Left colon (tissue), 2 donors: ENCODE measurements at regions not wholly inside any gene's neighbourhood (a gene's known extent, or its start where the extent isn't known, plus 50 kb on each side); places are given as distances from the start of the nearest gene placed in this dataset.

Experiments
- ATAC-seq: fragments of 200-7000 bp; cut with Tn5 transposase; one replicate; pipeline ENCODE4 v1.9.1; 2020; ENCODE audit warnings: mild to moderate bottlenecking, moderate library complexity
- DNase-seq, 2 donors: peaks; one replicate each; pipeline ENCODE4 v3.0.0-alpha.2; 2020
- intact Hi-C, 2 donors: fragments of 100-400 bp; cut with DNase I in 1 of 2; cut with micrococcal nuclease in 1 of 2; formaldehyde crosslinking; loops; one replicate each; pipeline versions ENCODE4 v1.11.2 to v1.14.0; 2022; cut with DNase I, micrococcal nuclease
- donor health status: DM: no; HTN: no; CAD: no.
- donor health status: DM: yes; HTN: yes; CAD: no.

DNA sequence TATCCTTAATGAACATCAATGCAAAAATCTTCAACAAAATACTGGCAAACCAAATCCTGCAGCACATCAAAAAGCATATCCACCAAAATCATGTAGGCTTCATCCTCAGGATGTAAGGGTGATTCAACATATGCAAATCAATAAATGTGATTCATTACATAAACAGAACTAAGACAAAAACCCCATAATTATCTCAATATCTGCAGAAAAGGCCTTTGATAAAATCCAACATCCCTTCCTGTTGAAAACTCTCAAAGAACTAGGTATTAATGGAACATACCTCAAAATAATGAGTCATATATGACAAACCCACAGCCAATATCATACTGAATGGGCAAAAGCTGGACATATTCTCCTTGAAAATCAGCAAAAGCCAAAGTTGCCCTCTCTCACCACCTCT, 54.6 kb upstream of the DEPDC1 start:
- intact Hi-C loops: no loop called here
- ATAC-seq (no peak), DNase-seq (no peak)

DNA sequence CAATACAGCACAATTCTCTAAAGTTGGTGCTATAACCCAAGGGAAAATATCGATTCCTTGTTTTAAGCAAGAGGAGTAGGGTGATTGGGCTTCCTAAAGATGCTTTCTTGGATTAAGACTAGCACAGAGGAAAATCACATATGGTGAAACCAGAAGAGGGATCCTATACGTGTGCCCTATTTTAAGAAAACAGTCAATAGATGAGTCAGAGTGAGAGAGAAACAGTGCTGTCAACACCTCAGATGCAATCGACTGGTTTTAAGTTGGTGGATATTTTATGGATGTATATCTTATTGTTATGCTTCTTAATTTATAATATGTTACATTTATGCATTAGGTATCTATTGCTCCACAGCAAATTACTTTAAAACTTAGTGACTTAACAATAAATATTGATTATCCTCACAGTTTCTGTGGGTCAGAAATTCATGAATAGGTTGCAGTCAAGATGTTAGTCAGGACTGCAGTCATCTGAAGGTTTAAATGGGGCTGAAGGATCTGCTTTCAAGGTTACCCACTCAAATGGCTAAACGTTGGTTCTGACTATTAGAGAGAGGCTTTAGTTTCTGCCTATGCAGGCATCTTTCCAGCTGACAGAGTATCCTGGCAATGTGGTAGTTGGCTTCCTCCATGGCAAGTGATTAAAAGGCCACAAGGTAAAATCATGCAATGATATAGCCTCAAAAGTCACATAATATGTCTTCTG, 61.6 kb upstream of the DEPDC1 start:
- ATAC-seq (no peak), DNase-seq (no peak)
- intact Hi-C loops: no loop called here

DNA sequence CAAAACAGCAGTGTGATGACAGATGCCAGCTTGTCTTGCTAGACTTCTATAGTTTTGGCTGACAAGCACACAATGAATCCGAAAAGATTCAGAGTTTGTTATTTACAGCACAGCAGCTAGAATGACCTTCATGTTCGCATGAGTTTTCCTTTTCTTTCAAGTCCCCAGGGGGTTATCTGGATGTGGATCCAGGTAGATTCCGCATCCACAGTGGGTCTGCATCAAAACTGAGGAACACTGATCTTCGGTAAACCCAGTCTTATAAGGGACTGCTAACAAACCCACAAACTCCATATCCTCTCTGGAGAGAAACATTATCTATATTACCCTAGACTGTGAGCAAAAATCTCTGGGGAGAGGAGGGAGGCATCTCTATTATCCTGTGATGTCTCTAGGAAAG, 69.0 kb upstream of the DEPDC1 start:
- intact Hi-C loops: no loop called here
- DNase-seq (no peak), ATAC-seq (no peak)

DNA sequence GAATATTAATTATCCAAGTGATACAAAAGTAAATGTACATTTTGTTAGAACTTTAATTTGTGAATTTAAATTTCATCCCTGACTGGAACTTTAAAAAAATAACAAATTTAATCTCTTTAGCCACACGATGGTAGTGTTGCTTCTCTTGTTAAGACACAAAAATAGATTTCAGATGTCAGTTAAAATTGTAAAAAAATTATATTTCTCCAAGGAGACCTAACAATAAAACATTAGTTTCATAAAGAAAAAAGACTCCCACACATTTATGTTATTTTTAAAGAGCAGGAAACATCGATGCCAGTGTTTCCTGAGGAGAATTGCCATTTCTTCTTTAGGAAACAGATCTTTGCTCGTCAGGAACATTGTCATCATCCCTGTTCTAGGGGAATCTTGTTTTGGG, 74.0 kb upstream of the DEPDC1 start:
- ATAC-seq: no peak
- DNase-seq: no peak
- intact Hi-C loops: no loop called here

DNA sequence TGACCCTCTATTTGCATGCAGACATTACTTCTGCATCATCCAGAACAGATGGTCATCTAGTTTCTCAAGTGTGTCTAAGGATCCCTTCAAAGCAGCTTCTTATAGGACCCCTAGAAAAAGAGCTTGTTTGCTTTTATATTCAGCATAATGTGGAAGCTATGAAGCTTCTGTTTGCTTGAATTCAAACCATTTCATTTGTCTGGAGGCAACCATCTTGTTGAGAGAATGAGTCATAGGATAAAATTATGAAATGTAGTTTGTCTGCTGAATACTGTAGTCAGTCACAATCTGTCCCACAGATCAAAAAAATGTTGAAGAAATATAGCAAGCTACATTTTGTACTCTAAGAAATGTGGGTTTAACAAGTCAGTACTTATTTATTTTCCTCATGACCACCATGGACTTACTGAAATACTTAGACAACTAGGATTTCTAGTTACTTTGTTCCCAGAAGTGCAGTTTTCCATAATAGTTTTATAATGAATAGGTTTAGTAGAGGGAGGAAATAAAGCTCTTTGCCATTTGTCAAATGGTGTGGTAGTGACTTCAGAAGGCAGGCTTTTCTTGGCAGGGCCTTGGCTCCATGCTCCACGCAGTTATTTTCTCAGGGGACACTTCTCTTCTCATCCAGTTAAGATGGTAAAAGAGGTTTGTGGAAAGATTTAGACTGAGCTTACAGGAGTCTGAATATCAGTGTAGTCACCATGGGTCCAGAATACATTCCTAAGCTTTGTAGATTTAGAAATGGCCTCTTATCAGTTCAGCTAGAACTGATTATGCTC, 74.8 kb upstream of the DEPDC1 start:
- intact Hi-C loops: no loop called here
- no peak for ATAC-seq

DNA sequence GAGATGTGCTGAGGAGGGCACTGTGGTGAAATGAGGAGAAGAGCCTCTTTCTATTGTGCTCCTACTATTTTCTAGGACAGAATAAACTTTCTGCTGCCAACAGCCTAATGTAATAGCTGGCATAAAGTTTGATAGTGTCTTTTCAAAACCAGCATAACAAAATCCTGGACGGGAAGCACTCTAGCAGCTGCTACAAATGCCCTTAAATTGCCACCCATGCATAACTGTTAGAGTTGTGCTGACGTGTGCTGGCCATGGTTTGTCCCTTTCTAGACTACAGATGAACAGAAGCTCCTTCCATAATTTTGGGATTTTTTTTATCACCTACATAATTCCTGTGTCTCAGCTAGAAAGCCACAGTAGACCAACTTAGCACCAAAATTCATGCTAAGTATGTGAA, 88.5 kb upstream of the DEPDC1 start:
- ATAC-seq (no peak), DNase-seq (no peak)
- intact Hi-C loops: no loop called here

More for the DNA sequence above, 74.8 kb upstream of the DEPDC1 start:
- no peak for DNase-seq

DNA sequence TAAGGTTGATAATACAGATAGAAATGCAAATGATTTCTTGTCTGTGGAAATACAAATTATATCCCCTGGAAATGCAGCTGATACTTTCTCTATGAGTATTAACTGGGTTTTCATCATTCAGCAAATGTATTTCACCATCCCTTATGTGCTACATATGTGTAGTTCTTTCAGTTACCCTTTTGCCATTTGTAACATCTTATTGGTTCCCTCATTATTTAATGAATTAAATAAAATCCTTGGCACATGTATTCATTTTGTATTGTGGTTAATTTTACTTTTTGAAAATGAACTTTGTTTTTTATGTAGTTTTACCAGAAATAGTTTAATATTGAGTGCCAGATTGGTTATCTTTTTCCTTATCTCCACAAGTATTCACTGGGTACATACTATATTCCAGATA, 89.9 kb upstream of the DEPDC1 start:
- intact Hi-C loops: no loop called here
- DNase-seq (no peak), ATAC-seq (no peak)

DNA sequence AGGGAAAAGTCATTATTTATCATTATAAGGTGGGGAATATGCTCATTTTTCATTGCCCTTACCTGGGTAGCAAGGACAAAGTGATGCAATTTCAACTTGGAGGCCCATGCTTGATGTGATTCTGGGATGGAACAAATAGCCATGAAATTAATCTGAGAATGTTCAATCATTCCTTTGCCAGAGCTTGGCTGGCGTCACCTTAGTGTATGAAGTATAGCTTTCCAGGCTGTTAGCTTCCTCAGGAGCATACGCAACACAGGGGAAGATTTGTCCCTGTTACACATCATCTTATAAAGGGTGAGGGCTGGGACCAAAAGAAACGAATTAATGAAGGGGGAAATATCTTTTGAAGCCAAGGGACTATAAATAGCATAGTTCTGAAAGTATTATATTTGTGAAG, 91.4 kb upstream of the DEPDC1 start:
- DNase-seq (no peak), ATAC-seq (no peak)
- intact Hi-C loops: no loop called here

DNA sequence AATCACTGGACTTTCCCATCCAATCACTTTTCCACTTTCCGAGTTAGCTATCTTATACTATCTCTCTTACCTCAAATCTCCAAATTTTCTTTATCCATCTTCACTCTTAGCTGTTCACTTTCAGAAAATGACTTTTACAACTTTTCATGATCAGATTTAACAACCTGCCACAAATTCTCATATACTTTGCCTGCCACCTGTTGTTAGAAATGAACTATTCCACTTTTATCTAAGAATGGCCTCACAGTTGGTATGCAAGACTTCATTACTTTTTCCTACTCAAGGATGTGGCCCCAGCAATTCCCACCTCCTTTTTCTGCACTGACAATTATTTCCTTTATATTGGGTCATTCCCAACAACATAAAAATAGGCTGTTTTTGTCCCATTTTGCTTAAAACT, 93.6 kb upstream of the DEPDC1 start:
- ATAC-seq (no peak), DNase-seq (no peak)
- intact Hi-C loops: no loop called here

DNA sequence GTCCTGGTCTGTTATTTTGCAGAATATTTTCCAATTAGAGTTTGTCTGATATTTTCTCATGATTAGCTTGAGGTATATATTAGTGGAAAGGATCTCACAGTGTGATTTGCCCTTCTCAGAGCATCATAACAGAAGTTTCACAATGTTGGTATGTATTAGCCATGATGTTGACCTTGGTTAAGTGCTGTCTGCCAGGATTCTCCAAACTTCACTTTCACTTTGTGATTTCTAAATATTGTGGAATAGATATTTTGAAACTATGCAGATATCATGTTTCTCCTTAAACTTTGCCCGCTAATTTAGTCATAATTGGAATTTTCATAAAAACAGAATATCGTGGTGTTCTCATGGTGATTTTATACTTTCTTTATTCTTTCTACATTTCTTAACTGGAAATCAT, 98.0 kb upstream of the DEPDC1 start:
- DNase-seq (no peak), ATAC-seq (no peak)
- intact Hi-C loops: no loop called here

DNA sequence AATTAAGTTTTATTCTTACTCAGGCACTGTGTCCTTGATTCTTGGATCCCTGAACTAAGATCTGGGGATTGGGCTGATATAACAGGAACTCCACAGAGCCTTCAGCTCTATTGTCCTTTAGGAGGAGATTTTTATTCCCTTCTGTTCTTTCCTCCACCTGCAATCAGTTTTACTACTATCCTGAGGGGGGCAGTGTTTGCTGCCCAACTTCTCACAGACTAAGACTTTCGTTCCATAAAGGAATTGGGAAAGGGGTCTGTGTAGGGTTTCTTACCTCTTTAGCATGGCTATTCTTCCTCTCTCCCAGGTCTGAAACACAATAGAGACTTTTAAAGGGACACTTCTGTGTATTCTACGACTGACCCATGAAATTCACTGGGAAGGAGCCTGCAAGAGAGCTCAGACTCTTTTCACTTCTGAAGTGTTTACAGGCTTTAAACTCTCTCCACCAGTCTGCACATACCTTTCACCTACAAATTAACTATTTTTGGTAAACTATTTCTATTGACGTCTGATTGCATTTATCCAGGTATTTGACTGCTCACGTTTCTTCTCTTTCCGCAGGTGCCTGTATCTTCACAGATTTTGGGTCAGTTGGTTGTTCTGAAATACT, 103.3 kb upstream of the DEPDC1 start:
- intact Hi-C loops: no loop called here
- no peak for DNase-seq
- no peak for ATAC-seq

DNA sequence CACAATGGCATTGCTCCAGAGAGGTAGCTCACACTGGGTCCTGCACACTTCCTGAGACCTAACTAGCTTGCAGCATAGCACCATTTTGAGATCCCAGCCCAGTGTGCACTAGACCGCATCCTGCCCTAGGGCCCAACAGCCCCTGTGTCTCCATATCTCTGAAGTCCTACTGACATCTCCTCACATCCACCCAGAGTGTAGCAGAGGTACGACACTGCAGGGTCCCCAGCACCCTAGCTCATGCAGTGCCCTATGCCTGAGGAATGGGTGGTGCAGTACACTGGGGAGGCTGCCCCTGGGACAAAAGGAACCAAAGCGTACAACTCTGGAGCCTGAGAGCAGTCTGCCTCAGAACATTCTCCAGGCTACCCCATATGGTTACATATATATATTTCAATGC, 111.4 kb upstream of the DEPDC1 start:
- intact Hi-C loops: no loop called here
- no peak for ATAC-seq
- no peak for DNase-seq

DNA sequence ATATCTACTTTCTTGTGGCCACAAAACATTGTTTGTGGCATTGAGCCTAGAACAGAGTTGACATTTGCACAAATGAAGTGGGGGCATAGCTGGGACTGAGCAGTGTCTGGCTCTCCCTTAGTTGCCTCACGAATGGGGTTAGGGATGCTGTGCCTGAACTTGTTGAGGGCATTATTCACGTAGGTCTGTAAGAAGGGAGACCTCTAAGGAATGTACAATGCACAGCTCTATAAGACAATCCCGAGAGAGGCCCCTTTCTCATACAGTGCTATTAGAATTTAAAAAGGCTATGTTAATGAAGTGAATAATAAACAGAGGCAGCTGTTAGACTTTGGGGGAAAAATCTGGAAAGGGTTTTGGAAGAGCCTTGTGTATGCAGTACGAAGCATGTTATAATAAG, 118.4 kb upstream of the DEPDC1 start:
- DNase-seq: no peak
- intact Hi-C loops: no loop called here
- ATAC-seq: no peak

DNA sequence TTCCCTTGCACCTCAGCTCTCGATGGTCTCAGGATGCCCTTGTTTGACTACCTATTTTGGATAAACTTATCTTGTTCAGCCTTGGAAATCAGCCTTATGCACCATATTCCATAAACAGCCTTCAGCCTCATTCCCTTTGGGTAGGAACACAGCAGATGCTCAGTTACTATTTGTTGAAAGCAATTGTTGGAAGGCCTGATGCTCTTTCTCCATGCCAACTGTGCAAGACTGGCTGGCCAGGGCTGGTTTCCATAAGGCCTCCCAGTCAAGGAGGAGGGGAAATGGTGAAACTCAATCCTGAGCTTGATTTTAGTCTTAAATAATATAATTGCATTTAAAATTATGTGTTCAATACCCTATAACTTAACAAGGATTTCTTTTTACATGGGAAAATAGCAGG, 121.1 kb upstream of the DEPDC1 start:
- intact Hi-C loops: no loop called here
- DNase-seq (no peak), ATAC-seq (no peak)

DNA sequence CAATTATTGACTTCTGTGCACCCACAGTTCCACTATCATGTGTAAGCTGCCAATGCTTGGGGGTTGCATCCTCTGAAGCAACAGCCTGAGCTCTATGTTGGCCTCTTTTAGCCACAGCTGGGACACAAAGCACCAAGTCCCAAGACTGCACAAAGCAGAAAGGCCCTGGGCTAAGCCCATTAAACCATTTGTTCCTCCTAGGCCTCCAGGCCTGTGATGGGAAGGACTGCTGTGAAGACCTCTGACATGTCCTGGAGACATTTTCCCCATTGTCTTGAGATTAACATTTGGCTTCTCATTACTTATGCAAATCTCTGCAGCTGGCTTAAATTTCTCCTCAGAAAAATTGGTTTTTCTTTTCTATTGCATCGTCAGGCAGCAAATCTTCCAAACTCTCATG, 123.7 kb upstream of the DEPDC1 start:
- intact Hi-C loops: no loop called here
- no peak for DNase-seq
- no peak for ATAC-seq

DNA sequence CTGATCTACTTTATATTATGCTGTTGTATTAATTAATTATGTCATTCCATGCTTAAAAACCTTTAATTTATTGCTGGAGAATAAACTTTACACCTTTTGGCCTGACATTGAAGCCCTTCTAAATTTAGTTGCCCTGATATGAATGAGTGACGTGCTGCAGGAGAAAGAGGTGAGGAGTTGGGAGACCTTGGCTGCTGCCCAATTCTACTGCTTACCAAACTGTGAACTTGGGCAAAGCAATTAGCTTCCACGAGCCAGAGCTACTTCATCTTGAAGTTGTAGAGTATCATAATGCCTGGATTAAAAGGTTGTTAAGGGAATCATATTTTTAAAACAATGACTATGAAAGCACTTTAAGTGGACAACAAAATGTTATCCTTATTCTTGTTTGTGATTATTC, 126.8 kb upstream of the DEPDC1 start:
- DNase-seq: no peak
- intact Hi-C loops: no loop called here

DNA sequence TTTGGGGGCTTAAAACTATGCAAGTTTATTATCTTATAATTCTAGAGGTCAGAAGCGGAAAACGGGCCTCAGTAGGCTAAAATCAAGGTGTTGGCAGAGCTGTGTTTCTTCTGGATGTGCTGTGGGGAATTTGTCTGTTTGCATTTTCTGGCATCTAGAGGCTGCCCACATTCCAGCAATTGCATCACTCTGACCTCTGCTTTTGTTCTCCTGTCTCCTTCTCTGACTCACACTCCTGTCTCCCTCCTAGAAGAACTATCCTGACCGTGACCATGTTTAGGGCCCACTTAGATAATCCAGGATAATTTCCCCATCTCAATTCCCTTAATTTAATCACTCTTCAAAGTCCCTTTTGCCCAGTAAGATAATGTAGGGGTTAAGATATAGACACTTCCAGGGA, 127.4 kb upstream of the DEPDC1 start:
- DNase-seq (no peak), ATAC-seq (no peak)
- intact Hi-C loops: no loop called here

More for the DNA sequence above, 126.8 kb upstream of the DEPDC1 start:
- ATAC-seq: no peak

DNA sequence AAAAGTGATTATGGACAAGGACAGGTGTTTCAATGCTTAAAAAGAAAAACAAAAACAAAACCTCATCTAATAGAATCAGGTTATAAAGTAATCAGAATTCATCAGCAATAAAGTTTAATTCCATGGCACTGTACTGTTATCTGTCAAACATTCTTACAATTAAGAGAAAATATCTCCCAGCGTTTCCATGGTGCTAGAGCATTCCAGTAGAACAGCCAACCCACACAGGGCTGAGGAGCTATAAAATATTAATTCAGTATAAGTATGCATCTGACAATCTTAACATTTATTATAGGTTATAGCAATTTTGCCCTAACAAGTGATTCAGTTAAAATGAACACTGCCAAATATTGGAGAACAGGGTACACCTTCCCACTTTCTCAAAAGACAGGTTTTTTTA, 128.7 kb upstream of the DEPDC1 start:
- intact Hi-C loops: no loop called here
- ATAC-seq (no peak), DNase-seq (no peak)

DNA sequence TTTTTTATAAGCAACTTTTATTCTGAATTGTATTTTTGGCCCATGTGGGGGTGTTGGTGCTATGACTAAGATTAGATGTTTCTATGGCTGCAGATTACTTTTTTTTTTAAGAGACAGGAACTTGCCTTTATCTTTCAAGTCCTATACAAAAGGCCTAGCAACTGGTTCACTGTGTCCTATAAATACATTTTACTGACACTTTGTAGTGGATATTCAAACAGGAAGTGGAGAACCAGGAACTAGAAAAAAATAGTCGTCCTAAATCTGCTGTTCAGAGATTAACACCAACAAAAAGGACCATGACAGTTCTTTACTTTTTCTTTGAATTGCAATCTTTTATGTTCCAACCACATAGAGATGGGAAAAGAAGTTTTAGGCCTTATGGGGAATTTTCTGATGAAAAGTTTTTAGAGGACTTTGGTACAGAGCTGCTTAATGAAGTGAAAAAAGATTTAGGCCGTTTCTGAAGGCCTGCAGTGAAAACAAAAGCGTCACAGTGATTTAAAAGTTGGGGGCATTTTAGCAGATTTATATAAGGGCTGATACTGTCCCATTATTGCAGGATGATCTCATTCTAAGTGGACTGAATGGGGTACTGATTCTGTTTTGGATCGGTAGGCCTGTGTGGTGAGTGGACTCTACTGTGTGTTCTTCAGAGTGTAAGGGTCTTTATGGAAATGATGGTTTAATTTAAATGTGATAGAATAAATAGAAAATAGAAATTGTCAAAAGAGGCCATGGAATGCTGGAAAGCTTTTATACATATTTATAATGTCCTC, 136.4 kb upstream of the DEPDC1 start:
- intact Hi-C loops: no loop called here
- no peak for ATAC-seq

DNA sequence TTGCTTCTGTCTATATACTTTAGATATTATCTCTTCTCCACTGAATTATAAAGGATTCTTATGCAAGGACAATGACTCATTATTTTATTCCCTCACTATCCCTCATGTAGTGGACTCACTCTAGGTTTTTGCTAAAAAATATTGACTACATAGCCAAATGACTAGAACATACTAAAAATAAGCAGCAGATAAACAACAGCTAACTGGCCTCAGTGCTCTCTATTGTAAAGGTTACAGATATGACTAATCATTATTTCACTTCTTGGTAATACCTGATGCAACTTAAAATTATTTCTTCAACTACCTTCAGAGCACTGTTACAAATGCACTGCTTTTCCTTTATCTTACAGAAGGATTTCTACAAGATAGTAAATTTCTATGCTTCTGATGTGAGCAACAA, 147.6 kb upstream of the DEPDC1 start:
- DNase-seq: no peak
- intact Hi-C loops: no loop called here
- ATAC-seq: no peak

More for the DNA sequence above, 136.4 kb upstream of the DEPDC1 start:
- no peak for DNase-seq
